GM23338 (cell line): ENCODE measurements at regions not wholly inside any gene's neighbourhood (a gene's known extent, or its start where the extent isn't known, plus 50 kb on each side); places are given as distances from the start of the nearest gene placed in this dataset.

Source experiments
- ATAC-seq: fragments of 200-7000 bp; cut with Tn5 transposase; 3 replicates; pipeline ENCODE4 v1.9.1; 2020
- DNase-seq: peaks from one replicate; pipeline ENCODE4 v3.0.0-alpha.2; 2015; ENCODE audit warnings: low spot score
- H2AFZ ChIP-seq: fragments of 200-600 bp; sonication (generic); 2 replicates; pipeline ENCODE4 v1.8.0; 2016; ENCODE audit warnings: antibody characterized with exemption, mild to moderate bottlenecking, moderate library complexity
- H3F3A ChIP-seq: fragments of 200-600 bp; sonication (generic); replicated peaks from 2 replicates; pipeline ENCODE4 v1.8.0; 2017; ENCODE audit warnings: antibody characterized with exemption, mixed run types, low read depth
- H3K27ac ChIP-seq: fragments of 200-600 bp; sonication (generic); 2 replicates; pipeline ENCODE4 v1.6.1; 2016; ENCODE audit warnings: low read depth
- H3K27me3 ChIP-seq: fragments of 200-600 bp; sonication (generic); 2 replicates; pipeline ENCODE4 v1.8.0; 2016; ENCODE audit warnings: mild to moderate bottlenecking, mixed run types, moderate library complexity; ENCODE audit not compliant: insufficient read depth
- H3K36me3 ChIP-seq: fragments of 200-600 bp; sonication (generic); 2 replicates; pipeline ENCODE4 v1.8.0; 2016; ENCODE audit warnings: mild to moderate bottlenecking; ENCODE audit not compliant: insufficient read depth
- H3K4me1 ChIP-seq: fragments of 200-600 bp; sonication (generic); 2 replicates; pipeline ENCODE4 v1.8.0; 2016; ENCODE audit warnings: mild to moderate bottlenecking, moderate library complexity; ENCODE audit not compliant: insufficient read depth
- H3K4me2 ChIP-seq: fragments of 200-600 bp; sonication (generic); 2 replicates; pipeline ENCODE4 v1.7.1; 2017; ENCODE audit warnings: mixed run types
- H3K4me3 ChIP-seq: fragments of 200-600 bp; sonication (generic); 2 replicates; pipeline ENCODE4 v1.6.1; 2016; ENCODE audit warnings: mixed run types
- H3K79me2 ChIP-seq: fragments of 200-600 bp; sonication (generic); replicated peaks from 2 replicates; pipeline ENCODE4 v1.8.0; 2017; ENCODE audit warnings: mild to moderate bottlenecking; ENCODE audit not compliant: insufficient read depth
- H3K9me2 ChIP-seq: fragments of 200-600 bp; sonication (generic); 2 replicates; pipeline ENCODE4 v1.8.0; 2017; ENCODE audit not compliant: insufficient read depth
- H4K20me1 ChIP-seq: fragments of 200-600 bp; sonication (generic); replicated peaks from 2 replicates; pipeline ENCODE4 v1.8.0; 2017; ENCODE audit warnings: mild to moderate bottlenecking; ENCODE audit not compliant: insufficient read depth
- H3K27ac Mint-ChIP-seq: 2 replicates; pipeline ENCODE4 v1.8.0; 2020; ENCODE audit warnings: inconsistent platforms, mild to moderate bottlenecking, moderate library complexity, mixed read lengths
- H3K27me3 Mint-ChIP-seq: 3 replicates; pipeline ENCODE4 v1.8.0; 2022; ENCODE audit warnings: low read depth, mild to moderate bottlenecking, moderate library complexity, mixed read lengths, inconsistent platforms; ENCODE audit not compliant: insufficient read depth, poor library complexity
- H3K36me3 Mint-ChIP-seq: 3 replicates; pipeline ENCODE4 v1.8.0; 2021; ENCODE audit warnings: low read depth, mild to moderate bottlenecking, inconsistent platforms, moderate library complexity, mixed read lengths
- H3K4me1 Mint-ChIP-seq: 3 replicates; pipeline ENCODE4 v1.8.0; 2020; ENCODE audit warnings: mild to moderate bottlenecking, inconsistent platforms, mixed read lengths
- H3K4me3 Mint-ChIP-seq: 3 replicates; pipeline ENCODE4 v1.8.0; 2021; ENCODE audit warnings: moderate library complexity, mild to moderate bottlenecking, inconsistent platforms, mixed read lengths
- H3K9me3 Mint-ChIP-seq: 3 replicates; pipeline ENCODE4 v1.8.0; 2020; ENCODE audit warnings: moderate library complexity, mild to moderate bottlenecking, inconsistent platforms, mixed read lengths
- CREB1 ChIP-seq: fragments of 250-450 bp; sonication (Bioruptor Pico); IDR thresholded peaks from 2 replicates; pipeline ENCODE4 v1.5.0; 2020; ENCODE audit warnings: low read depth, mild to moderate bottlenecking, moderate library complexity
- CTCF ChIP-seq, 2 experiments: fragments of 200-600 bp in 1 of 2; sonication (generic) in 1 of 2; conservative IDR thresholded peaks; 2 replicates each; pipeline versions ENCODE4 v1.5.1 to v1.6.1; 2016 to 2017; ENCODE audit warnings: antibody characterized with exemption in 2 of 2, low read depth in 2 of 2, mild to moderate bottlenecking in 2 of 2, moderate library complexity in 1 of 2
- ETS1 ChIP-seq: IDR thresholded peaks from 2 replicates; pipeline ENCODE4 v1.6.1; 2016; ENCODE audit warnings: antibody characterized with exemption
- EZH2 ChIP-seq: fragments of 200-600 bp; sonication (generic); IDR thresholded peaks from one replicate; pipeline ENCODE4 v1.8.0; 2017; ENCODE audit warnings: antibody characterized with exemption, mild to moderate bottlenecking, low read depth; ENCODE audit not compliant: unreplicated experiment
- EZH2phosphoT487 ChIP-seq: fragments of 200-600 bp; sonication (generic); IDR thresholded peaks from one replicate; pipeline ENCODE4 v1.8.1; 2018; ENCODE audit warnings: antibody characterized with exemption; ENCODE audit not compliant: unreplicated experiment
- JUNB ChIP-seq: IDR thresholded peaks from one replicate; pipeline ENCODE4 v1.6.1; 2016; ENCODE audit warnings: antibody characterized with exemption; ENCODE audit not compliant: unreplicated experiment
- NANOG ChIP-seq: IDR thresholded peaks from 2 replicates; pipeline ENCODE4 v1.6.1; 2016; ENCODE audit warnings: antibody characterized with exemption, borderline replicate concordance
- POLR2AphosphoS5 ChIP-seq: IDR thresholded peaks from 2 replicates; pipeline ENCODE4 v1.6.1; 2016; ENCODE audit warnings: antibody characterized with exemption, low read depth
- REST ChIP-seq: IDR thresholded peaks from one replicate; pipeline ENCODE4 v1.6.1; 2018; ENCODE audit warnings: antibody characterized with exemption; ENCODE audit not compliant: unreplicated experiment
- STAT1 ChIP-seq: IDR thresholded peaks from one replicate; pipeline ENCODE4 v1.6.1; 2016; ENCODE audit warnings: antibody characterized with exemption; ENCODE audit not compliant: unreplicated experiment
- ZNF114 ChIP-seq: fragments of 250-450 bp; sonication (Bioruptor Pico); IDR thresholded peaks from 2 replicates; pipeline ENCODE4 v1.5.0; 2020; ENCODE audit warnings: mild to moderate bottlenecking, moderate library complexity
- ZNF331 ChIP-seq: fragments of 250-450 bp; sonication (Bioruptor Pico); IDR thresholded peaks from 2 replicates; pipeline ENCODE4 v1.5.0; 2020; ENCODE audit warnings: low read depth, mild to moderate bottlenecking, moderate library complexity
- ZNF462 ChIP-seq: fragments of 250-450 bp; sonication (Bioruptor Pico); IDR thresholded peaks from 2 replicates; pipeline ENCODE4 v1.5.0; 2020; ENCODE audit warnings: mild to moderate bottlenecking, moderate library complexity

GRCh38 chr5:173829826-173830225 lies 58.3 kb upstream of the CPEB4 start:
- TF ChIP-seq NANOG (no peak), CREB1 (no peak), JUNB (no peak), ZNF331 (CRISPR knock-in tag) (no peak), ETS1 (no peak), ZNF114 (CRISPR knock-in tag) (no peak), REST (no peak), STAT1 (no peak), EZH2phosphoT487 (no peak), EZH2 (no peak), ZNF462 (CRISPR knock-in tag) (no peak), CTCF (conservative IDR thresholded peaks at IDR 0.05; ENCODE audit: low read depth in 2 of 2) (no peak), POLR2AphosphoS5 (no peak)
- Histone ChIP-seq H3K4me1 (no peaks in the 10 kb centered on the region), H3K9me2 (peaks cover 20% of the 10 kb centered on the region), H2AFZ (no peak overlapping the region), H3F3A (no peaks in the 10 kb centered on the region), H3K4me3 (no peak overlapping the region), H4K20me1 (no peaks in the 10 kb centered on the region), H3K36me3 (no peaks in the 10 kb centered on the region), H3K27ac (no peak overlapping the region), H3K79me2 (no peaks in the 10 kb centered on the region), H3K4me2 (no peak overlapping the region), H3K27me3 (no peaks in the 10 kb centered on the region)
- ATAC-seq, result no peak
- Mint-ChIP-seq H3K27me3 (no peaks in the 10 kb centered on the region), H3K9me3 (peaks cover 7% of the 10 kb centered on the region; the same call in 1 of the 3 replicates), H3K4me3 (no peak overlapping the region), H3K4me1 (peaks cover 12% of the 10 kb centered on the region), H3K36me3 (peaks cover 6% of the 10 kb centered on the region; the same call in 1 of the 3 replicates), H3K27ac (no peak overlapping the region; the same call in 1 of the 2 replicates)
- no peak for DNase-seq
